T-helper 9 cell (primary cell): ENCODE measurements at regions not wholly inside any gene's neighbourhood (a gene's known extent, or its start where the extent isn't known, plus 50 kb on each side); places are given as distances from the start of the nearest gene placed in this dataset.
"Not testable (repeated sequence)": the region's sequence is repeated elsewhere in the genome, so short reads cannot be mapped to it uniquely, and the experiment has no call there.

ENCODE experiments used
- DNase-seq: peaks from one replicate; pipeline ENCODE4 v3.0.0-alpha.2; 2020

DNA sequence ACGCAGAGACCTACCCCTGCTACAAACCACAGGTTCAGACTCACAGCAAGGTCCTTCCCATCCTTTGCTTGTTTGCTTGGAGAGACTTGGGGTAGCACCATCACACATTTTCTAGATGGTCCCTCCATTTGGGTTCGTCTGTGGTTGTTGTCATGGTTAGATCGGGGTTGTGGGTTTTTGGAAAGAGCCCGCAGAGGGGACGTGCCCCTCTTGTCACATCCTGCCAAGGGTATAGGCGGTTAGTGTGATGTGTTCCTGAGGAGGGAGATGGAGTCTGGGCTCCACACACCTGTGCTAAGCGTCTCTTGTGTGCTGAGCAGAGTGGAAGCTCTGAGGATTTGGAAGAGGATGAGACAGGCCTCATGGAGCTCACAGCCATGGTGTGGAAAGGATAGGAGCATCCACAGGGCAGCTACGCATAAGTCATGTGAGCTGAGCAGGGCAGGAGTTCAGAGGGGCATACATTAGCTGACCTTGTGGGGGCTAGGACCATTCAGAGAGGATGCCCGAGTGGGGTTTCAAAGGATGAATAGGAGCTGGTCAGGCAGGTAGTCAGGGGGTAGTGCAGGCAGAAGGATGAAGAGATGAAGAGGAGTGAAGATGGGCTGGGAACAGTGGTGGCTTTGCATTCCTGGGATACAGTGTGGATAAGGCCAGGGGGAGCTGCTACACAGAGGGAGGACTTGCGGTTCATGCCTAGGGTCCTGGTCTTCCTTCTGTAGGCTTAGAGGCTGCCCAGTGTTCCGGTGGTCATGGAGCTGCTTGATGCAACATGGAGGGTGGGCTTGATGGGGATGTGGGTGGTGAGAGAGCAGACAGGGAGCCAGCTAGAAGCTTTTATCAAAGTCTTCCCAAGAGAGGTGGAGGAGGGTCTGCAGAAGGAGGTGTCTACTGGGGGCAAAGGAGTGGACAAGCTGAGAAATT, 62.9 kb downstream of the ACKR3 start:
- DNase-seq = no peak

DNA sequence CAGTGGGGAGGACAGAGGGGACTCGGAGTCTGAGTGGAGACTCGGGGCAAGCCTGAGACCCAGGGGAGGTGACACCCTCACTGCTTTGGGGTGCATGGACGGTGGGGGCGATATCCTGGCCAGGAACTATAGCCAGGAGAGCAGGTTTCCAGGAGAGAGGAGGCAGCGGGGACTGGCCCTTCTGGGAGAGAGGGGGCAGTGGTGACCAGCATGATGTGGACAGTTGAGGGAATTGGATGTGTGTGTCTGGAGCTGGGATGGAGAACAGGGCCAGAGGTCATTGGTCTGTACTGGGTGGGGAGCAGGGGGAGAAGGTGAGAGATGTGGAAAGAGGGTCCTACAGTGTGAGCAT, 63.6 kb downstream of the ACKR3 start:
- no peak for DNase-seq

DNA sequence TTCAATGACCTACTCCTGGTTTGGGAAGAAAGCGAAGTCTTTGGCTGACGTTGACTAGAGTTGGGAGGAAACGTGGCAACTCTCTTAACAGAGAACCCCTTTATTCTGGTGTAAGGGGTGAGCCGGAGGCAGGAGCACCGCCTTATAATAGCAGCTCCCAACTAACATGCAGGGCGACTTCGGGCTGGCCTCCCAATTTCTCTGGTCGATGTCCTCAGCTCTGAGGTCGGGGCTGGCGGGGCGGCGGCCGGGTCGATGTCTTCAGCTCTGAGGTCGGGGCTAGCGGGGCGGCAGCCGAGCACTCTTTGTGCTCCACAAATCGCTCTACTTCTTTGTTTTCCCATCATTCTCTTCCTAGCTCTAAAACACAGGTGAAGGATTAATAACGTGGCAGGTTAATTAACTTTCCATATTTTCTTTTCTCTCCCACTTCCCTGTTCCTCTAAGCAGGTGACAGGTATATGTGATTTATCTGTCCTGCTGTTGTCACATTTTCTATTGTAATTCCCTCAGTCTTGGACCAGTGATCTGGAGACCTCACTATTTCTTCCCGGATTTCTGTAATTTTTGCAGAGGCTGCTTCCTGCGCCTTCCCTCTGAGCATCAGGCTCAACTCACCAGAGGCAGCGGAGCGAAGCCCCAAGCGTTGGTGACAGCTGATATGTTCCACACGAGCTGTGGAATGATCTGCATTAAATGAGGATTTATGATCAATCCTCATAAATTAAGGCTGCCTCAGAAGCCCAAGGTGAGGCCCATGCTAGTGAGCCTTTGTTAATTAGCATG, 64.3 kb downstream of the ACKR3 start:
- DNase-seq = no peak

DNA sequence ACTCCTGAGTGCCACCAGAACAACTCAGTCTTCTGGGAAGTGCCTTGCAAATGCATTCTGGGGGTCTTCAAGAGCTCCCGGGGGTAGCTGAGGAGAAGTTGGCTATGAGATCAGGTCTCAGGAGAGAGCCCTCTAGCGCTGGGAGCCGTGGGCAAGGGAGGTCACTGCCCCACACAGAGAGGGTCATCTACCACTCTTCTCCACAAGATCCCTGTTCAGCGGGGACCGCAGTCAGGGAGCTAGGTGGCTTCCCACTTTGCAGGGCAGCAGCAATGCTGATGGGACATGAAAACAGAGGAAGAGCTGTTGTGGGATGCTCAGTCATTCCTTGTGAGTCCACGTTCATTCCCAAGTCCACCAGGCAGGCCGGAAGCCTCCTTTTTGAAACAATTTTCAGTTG, 66.6 kb downstream of the ACKR3 start:
- DNase-seq = no peak

DNA sequence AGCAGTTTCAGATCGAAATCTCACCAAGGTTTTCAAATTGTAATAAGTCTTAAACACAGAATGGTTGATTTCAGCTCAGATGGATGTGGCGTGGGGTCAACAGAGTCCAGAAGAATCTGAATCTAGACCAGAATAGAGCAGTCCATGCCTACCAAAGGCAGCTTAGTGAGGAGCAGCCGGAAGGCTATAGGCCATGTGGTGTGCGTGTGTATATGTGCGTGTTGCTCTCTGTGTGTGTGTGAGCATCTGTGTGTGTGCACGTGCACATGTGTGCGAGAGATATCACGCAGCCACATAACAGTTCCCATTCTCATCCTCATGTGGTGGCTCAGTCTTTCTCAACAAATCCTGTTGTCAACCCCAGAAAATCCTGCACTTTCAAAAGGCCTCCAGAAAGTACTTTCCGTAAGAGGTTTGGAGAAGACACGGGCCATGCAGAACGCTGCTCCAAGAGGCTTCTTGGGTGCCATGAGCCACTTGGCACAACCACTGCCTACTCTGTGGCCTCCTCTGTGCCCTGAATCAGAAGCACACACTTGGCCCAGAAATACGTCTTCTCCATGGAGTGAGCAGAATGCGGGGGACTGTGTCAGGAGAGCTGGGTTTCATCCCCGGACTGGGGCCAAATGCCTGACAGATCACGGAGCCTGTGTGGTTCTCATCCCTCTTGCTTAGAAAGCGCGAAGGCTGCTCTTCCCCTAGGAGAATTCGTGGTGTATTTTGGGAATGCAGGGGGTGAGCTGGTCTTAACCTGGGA, 67.3 kb downstream of the ACKR3 start:
- no peak for DNase-seq

DNA sequence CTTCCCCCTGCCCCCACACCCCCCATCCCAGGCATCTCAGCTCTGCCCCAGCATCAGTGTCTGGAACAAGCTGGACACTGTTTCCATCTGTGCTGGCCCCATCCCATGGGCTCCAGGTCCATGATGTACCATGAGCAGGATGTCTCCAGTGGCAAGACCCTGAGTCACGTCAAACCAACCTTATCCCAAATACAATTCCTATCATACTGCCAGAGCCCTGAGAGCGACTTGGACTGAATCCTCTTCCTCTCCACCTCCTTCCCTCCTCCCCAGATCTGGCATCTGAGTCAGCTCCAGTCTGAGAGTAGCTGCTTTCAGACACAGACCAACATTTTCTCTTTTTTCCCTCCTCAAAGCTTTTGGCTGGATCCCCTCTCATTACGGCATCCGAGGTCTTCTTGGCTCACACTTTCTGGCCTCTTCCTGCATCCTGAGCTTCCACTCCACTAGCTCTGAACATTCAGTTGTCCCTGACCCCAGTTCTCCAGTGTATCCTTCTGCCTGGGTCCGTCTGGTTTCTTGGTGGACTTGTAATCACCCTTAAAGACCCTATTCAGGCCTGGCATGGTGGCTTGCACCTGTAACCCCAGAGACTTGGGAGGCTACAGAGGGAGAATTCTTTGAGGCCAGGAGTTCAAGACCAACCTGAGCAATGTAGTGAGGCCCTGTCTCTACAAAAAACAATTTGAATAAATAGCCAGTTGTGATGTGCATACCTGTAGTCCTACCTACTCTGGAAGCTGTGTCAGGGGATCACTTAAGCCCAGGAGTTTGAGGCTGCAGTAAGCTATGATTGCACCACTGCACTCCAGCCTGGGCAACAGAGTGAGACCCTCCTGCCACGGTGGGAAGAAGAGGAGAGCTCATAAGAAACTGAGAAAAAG, 68.3 kb downstream of the ACKR3 start:
- no peak for DNase-seq

DNA sequence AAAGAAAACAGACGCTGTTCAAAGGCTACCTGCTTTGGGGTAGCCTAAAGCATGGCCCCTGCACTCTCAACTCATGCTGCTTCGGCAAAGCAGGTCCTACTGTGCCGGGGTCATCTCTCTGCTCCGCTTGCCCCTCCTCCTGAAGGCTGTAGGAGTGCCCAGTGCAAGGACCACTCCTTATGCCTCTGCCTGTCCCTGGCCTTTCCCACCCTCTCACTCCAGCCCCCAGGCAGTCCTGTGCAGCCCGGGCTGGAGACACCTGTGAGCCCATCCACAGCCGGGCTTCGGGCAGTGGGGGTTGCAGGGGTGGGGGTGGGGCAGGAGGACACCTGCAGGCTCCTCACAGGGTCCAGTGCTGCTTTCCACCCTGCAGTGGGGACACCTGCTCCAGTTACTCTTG, 69.1 kb downstream of the ACKR3 start:
- DNase-seq = no peak

DNA sequence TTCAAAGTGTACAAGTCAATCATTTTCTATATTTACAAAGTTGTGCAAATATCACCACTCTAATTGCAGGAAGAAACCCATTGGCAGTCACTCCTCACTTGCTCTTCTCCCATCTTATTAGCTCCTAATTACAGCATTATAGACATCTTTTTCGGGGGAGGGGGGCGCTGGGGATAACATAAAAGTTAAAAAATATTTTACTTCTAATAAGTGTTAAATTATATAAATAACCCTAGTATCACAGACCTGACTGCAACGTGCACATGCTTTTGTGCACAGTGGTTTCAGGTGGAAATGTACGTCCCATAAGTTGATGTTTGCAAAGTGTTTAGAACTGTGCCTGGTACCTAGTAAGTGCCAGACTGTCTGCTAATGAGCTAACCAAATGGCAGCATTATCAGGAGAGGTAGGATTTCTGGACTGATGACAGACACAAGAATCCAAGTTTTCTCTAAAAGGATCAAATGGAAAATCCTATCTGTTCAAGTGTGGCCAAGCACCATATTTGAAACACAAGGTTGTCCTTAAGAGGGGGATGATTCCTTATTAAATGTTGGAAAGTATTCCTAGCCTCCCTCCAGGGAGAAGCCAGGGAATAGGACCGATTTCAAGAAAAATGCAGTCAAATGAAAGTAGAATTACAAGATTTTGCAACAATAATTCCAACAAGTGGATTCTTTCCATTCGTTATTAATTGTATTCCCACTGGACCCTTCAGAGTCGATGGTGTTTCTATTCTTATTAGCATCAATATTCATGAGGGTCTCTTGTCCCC, 70.0 kb downstream of the ACKR3 start:
- DNase-seq = no peak

DNA sequence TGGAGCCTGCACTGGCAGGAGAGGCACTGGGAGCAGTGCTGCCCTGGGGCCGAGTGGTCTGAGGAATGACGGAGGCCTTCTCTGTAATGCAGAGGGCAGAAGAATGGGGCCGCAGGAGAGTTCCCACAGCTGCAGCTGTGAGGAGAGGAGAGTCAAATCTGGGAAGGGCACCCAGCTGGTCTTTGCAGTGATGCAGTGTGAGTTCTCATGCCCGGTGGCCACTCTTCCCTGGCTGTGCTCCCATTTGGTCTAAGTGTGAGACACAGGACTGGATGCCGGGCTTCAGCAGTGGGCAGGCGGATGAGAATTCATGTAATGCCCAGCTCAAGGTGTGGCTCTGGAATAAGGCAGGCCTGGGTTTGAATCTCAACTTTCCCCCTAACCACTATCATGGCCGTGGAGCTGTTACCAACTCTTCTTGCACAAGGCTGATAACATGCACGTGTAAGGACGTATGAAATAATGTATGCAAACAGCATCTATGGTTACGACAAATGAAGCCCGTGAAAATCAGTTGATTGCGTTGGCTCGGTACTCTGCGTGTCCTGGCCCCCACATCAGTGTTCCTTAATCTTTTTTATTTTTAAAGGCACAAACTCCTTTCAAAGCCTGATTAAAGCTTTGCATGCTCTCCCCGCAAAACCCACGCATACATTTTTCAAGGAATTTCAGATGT, 71.6 kb downstream of the ACKR3 start:
- no peak for DNase-seq

DNA sequence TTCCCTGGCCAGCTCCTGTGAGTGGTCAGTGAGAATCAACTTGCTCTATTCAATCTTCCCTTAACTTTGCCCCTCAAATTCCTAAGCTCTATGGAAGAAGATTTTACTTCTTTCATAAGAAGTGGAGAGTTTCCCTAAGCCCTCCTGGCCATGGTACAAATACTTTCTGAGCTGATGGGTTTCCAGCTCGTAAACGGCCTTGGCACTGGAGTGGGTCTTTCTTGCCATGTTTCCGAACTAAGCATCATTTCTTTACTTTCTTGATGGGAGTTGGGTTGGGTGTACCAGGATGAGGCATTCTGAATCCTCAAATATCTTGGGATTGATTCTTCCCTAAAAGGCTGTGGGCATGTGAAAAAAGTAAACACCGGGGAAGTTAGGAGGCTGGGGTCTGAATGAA, 72.5 kb downstream of the ACKR3 start:
- no peak for DNase-seq

DNA sequence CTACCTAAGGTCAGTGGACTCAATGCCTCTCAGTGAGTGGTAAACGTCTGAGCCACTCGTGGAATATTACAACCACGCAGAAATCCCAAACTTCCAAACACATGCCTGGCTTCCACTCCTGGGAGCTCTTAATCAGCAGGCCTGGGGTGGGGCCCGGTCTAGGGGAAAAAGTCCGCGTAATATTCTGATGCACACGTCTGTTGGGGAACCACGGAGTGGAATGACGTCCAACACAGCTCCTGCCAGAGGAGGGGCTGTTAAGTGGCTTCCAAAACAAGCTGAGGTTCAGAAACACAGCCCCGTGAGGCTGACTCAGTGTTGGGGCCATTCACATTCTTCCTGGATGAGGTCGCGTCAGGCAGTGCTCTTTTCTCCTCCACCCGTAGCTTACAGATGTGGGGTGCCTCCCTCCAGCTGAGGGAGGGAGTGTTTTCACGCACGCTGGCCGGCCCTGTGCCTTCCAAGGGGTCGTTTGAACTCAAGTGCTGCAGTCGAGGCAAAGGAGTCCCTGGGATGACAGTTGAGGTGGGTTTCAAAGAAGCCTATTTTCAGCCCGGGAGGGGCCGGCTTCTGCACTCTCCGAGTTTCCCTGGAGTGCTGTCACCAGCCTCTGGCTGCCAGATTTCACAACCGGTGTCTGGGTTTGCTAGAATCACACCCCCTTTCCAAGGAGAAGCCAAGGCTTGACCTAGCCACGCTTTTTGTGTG, 73.1 kb downstream of the ACKR3 start:
- DNase-seq = no peak

DNA sequence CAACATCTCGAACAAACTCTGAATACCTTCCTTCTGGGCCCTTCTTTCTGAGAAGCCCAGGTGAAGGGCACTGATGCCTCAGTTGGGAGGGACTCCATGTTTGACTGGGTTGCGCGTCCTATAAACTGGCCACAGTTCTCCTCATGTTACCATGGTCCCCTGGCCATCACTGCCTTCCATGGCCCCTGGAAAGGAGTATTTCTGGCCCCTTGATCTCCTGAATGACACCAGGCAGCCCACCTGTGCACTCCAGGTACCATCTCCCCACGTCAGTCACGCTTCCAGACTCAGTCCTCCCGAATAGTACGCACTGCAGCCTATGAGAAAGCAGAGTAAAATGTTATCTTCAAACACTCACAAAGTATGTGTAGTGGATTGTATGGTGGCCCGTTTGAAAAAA, 73.9 kb downstream of the ACKR3 start:
- no peak for DNase-seq

DNA sequence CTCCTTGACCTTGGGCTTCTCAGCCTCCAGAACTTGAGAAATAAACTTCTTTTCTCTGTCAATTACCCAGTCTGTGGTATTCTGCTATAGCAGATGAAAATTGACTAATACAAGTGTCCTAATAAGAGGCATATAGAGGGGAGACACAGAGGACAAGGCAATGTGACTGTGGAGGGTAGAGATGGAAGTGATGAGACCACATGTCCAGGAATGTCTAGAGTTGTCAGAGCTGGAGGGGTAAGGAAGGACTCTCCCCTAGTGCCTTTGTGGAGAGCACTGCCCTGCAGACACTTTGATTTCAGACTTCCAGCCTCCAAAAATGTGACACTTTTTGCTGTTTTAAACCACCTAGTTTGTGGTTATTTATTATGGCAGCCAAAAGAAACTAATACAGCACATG, 74.4 kb downstream of the ACKR3 start:
- DNase-seq = no peak

DNA sequence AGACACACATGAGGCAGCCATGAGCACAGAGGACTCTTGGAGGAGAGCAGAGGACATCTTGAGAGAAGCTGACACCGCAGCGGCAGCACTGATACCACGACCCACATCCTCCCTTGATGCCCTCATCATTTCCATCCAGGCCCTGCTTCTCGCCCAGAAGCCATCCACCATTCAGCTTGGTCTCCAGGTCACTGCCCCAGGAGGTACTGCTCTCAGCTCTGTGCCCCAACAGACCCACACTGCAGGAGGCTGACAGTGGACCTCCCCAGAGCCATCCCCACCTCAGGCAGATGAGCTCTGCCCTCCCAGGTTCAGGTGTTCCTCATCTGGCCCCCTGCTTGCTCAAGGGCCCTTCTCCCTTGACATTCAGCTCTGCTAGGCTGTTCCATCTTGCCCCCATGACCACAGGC, 74.9 kb downstream of the ACKR3 start:
- no peak for DNase-seq

DNA sequence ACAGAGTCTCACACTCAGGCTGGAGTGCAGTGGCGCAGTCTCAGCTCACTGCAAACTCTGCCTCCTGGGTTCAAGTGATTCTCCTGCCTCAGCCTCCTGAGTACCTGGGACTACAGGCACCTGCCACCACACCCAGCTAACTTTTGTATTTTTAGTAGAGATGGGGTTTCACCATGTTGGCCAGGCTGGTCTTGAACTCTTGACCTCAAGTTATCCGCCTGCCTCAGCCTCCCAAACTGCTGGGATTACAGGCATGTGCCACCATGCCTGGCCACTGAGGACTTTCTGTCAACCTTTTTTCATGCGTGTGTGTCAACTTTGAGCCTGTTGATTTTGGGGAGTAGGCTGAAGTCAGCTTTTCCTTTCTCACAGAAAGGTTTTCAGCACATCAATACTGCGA, 75.5 kb downstream of the ACKR3 start:
- DNase-seq = not testable (repeated sequence)

DNA sequence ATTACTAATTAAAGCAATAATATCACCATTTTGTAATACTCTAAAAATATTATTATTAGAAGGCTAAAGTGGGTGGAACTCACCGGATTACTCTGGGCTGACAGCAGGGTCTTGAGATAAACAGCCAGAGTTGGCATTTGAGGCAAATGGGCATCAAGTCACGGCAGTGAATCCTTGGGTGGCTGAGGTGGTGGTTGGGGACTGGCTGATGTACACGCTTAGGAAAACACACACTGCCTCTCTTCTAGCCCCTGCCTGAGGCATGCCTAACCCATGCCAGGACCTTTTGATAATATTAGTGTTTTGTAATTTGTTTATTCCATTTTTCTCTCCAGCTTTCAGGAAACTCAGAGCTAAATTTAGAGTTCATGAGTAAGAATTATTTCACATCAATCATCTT, 76.8 kb downstream of the ACKR3 start:
- no peak for DNase-seq

DNA sequence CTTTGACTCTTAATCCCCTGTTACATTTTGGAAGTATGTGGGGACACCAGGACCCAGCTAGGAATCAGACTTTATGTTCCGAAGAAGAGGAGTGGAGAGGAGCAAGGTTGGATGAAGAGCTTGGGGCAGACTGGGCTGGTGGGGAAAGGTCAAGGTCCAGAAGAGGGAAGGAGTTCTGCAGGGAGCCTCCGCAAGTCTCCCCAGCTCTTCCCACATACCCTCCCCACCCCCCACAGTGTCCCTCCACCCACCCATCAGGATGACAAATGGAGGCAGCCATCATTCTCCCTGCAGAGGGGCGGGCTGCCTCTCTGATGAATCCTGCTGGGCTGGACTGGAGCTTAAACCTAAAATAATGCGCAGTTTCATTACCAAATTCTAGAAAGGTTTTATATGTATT, 77.2 kb downstream of the ACKR3 start:
- DNase-seq = no peak

DNA sequence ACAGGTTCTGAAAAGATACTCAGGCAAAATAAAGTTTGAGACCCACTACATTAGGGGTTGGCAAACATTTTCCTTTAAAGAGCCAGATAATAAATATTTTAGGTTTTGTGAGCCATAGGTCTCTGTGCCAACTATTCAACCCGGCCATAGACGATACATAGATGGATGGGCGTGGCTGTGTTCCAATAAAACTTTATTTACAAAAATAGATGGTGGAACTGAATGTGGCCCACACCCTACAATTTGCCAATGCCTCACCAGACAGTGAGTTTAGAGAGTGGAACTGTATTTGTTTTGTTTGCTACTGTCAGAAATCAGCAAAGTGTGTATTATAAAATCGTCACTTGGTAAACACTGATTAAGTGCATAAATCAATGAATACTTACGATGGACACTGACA, 78.0 kb downstream of the ACKR3 start:
- no peak for DNase-seq

DNA sequence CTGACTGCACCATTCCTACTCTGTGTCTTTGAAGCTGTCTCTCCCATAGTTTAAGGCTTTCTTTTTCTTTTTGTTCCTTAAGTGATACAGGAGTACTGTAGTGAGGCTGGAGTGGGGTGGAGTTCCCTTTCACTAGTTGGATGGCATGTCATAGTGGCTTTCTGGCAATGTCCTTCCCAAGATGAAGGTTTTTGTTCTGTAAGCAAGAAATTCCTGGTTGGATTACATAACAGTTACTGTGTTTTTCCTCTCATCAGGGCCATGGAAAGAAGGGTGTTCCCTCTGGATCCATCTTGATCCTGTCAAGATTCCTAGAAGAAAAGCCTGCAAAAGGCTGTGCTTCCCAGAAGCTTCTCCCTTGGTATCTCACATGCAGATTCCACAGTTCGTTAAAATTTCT, 84.2 kb downstream of the ACKR3 start:
- no peak for DNase-seq

DNA sequence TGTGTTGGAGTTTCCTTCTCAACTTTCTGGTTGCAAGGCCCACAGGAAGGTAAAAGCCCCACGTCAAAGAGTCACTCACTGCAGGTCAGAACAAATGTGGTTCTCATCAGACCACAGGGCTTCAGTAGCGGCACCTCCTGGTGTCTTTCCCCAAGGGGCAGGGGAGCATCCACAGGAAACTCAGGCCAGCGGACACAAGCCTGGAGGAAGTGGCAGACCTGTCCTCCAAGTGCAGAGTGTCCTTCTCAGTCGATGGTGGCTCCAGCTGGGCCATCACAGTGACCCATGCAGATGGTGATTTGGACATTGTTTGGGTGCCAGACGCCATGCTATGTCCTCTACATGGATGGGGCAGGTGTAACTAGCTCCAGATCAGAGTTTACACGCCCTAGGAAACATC, 84.9 kb downstream of the ACKR3 start:
- no peak for DNase-seq
